GM21529 (cell line): ENCODE measurements at regions not wholly inside any gene's neighbourhood (a gene's known extent, or its start where the extent isn't known, plus 50 kb on each side); places are given as distances from the start of the nearest gene placed in this dataset.
"Not testable (repeated sequence)": the region's sequence is repeated elsewhere in the genome, so short reads cannot be mapped to it uniquely, and the experiment has no call there.

Source experiments
- ATAC-seq: cut with Tn5 transposase; IDR thresholded peaks from one replicate; pipeline ENCODE4 v1.9.1; 2021; ENCODE audit not compliant: unreplicated experiment

- not testable (repeated sequence) for ATAC-seq
Measured at GRCh38 chr18:1785980-1786379, 785.3 kb downstream of the METTL4 start.

GRCh38 chr18:1796636-1797035, 774.7 kb downstream of the METTL4 start:
- ATAC-seq: no peak

GRCh38 chr18:1797235-1797634, 774.1 kb downstream of the METTL4 start:
- no peak for ATAC-seq

- ATAC-seq: no peak
Measured at GRCh38 chr18:1805521-1805920, 765.8 kb downstream of the METTL4 start.

GRCh38 chr18:1806884-1807615, 764.3 kb downstream of the METTL4 start:
- ATAC-seq: no peak

- ATAC-seq: no peak
Measured at GRCh38 chr18:1811282-1811681, 760.0 kb downstream of the METTL4 start.

GRCh38 chr18:1825296-1825695, 746.0 kb downstream of the METTL4 start:
- no peak for ATAC-seq

GRCh38 chr18:1840878-1841277, 730.4 kb downstream of the METTL4 start:
- ATAC-seq: no peak

GRCh38 chr18:1846640-1847039, 724.7 kb downstream of the METTL4 start:
- ATAC-seq: no peak

- ATAC-seq: no peak
Measured at GRCh38 chr18:1848716-1849115, 722.6 kb downstream of the METTL4 start.

GRCh38 chr18:1849386-1849785, 721.9 kb downstream of the METTL4 start:
- ATAC-seq: no peak

- ATAC-seq: not testable (repeated sequence)
Measured at GRCh38 chr18:1857281-1857680, 714.0 kb downstream of the METTL4 start.

GRCh38 chr18:1861473-1861872, 709.8 kb downstream of the METTL4 start:
- no peak for ATAC-seq

GRCh38 chr18:1865869-1866268, 705.4 kb downstream of the METTL4 start:
- no peak for ATAC-seq

- ATAC-seq: no peak
Measured at GRCh38 chr18:1872274-1872673, 699.0 kb downstream of the METTL4 start.

- no peak for ATAC-seq
Measured at GRCh38 chr18:1875219-1875618, 696.1 kb downstream of the METTL4 start.

GRCh38 chr18:1884623-1885022, 686.7 kb downstream of the METTL4 start:
- ATAC-seq: no peak

GRCh38 chr18:1891641-1892040, 679.7 kb downstream of the METTL4 start:
- no peak for ATAC-seq

- no peak for ATAC-seq
Measured at GRCh38 chr18:1892191-1892590, 679.1 kb downstream of the METTL4 start.

GRCh38 chr18:1895456-1896185, 675.7 kb downstream of the METTL4 start:
- ATAC-seq: no peak

- no peak for ATAC-seq
Measured at GRCh38 chr18:1906421-1906820, 664.9 kb downstream of the METTL4 start.

- ATAC-seq: no peak
Measured at GRCh38 chr18:1907470-1908206, 663.7 kb downstream of the METTL4 start.
